ENCODE measurements at regions not wholly inside any gene's neighbourhood (a gene's known extent, or its start where the extent isn't known, plus 50 kb on each side); places are given as distances from the start of the nearest gene placed in this dataset.

- TF ChIP-seq CTCF (IDR thresholded peaks at IDR 0.05; ENCODE audit: insufficient read depth, low read length): no peak
- TF ChIP-seq POLR2AphosphoS5 (IDR thresholded peaks at IDR 0.05; ENCODE audit: low read depth): no peak
Measured at GRCh38 chr7:110529175-110529574, 561.8 kb upstream of the LRRN3 start.

Data from HL-60 (cell line).